ENCODE measurements at regions not wholly inside any gene's neighbourhood (a gene's known extent, or its start where the extent isn't known, plus 50 kb on each side); places are given as distances from the start of the nearest gene placed in this dataset.

DNA sequence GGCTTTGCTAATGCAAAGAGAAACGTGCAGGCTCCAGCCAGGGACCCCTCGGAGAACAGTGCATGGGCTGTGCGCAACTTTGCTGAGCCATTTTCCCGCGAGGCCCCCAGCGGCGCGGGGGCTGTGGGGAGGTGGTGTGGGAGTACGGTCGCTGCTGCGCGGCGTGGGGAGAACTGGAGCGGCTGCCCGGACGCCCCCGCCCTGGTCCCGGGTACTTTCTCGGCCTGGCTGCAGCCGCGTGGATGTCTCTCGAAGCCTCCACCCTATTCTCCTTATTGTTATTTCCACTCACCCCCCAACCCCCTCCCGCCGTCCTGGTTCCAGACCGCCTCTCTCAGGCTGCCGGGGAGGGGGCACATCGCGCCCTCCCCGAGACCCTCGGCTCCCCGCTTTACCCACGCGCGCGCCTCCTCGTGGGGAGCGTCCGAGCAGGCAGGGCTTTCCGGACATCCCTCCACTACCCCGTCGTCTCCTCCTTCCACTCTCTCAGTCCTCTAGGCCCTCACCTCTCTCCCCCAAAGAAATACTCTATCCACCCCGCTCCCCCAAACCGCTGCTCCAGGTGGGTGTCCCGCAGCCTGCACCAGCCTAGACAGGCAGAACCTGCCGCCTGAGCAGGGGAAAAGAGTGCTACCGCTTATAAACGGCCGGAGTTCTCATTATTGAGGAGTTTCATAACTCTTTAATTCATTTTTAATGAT, 68.6 kb upstream of the TBCA start:
- DNase-seq (ENCODE audit: low spot score): peak; percentile 46

GRCh38 chr5:77844373-77844622, 68.2 kb upstream of the TBCA start:
- DNase-seq (ENCODE audit: low spot score): peak; percentile 27

DNA sequence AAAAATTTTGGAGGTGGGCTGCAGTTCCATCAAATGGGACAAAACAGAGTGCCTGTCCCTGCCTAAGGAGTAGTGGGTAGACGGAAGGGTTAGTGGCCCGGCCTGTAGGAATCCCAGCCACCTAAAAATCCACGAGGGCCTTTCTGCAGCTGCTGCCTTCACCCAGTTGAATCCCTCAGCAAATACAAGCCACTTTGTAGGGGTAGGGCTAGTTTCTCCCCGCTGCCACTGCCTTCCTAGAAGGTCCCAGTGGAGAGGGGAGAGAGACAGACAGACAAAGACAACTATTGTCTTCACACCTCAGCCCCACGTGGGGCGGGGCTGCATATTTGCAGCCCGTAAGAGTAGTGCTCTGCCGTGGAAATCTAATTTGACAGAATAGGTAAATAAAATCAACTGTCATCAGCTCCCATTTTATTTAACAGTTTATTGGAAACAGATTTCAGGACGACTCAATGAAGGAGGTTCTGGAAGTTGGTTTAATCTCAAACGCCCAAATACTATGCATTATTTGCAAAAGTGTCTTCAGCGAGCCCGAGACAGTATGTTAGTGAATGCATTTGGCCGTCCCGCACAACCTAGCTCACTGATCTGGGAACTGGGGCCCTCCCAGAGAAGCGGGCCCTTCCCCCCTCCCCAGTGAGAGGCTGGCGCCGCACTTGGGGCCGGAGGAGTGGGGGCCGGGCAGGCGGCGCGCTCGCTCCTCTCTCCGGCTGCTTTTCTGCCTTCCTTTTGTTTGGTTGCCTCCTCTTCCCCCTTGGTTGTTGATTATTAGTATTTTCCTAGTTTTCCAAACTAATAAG, 67.6 kb upstream of the TBCA start:
- DNase-seq (ENCODE audit: low spot score): peak; percentile 57

DNA sequence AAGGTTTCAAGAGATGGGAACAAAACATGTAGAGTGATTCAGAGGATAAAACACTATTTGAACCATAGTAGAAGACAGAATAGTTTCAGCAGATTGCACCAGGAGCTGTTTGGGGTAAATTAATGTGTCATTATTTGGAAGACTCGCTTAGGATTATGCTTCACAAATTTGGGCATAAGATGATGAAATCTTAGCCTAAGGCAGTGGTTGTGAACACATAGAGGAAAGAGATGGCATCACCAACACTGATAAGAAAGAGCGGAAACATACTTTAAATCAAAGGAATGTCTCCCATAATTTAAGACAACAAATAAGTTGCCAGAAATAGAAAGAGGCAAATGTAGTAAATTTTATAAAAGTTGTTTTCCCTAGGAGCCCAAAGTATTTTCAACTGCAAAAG, 66.1 kb upstream of the TBCA start:
- DNase-seq (ENCODE audit: low spot score): no peak

DNA sequence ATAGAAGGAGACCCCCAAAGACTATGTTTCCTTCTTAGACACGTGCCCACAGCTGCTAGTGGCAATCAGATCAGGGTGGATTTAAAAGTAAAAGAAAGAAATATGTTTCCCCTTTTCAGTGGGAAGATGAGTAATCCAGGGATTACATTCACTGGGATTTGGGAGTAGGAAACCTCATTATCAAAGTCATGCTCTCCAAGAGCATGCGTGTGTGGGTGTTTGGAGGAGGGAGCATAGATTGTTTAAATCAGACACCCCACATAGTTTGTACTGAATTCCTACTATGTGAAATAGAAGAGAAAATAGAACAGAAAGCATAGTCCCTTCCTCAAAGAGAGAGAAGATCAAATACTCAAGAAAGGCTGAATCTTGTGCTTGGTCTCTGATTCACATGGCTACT, 65.5 kb upstream of the TBCA start:
- no peak for DNase-seq (ENCODE audit: low spot score)

GRCh38 chr5:77840930-77841329, 64.8 kb upstream of the TBCA start:
- DNase-seq (ENCODE audit: low spot score): no peak

GRCh38 chr5:77839691-77840090, 63.6 kb upstream of the TBCA start:
- DNase-seq (ENCODE audit: low spot score): no peak

DNA sequence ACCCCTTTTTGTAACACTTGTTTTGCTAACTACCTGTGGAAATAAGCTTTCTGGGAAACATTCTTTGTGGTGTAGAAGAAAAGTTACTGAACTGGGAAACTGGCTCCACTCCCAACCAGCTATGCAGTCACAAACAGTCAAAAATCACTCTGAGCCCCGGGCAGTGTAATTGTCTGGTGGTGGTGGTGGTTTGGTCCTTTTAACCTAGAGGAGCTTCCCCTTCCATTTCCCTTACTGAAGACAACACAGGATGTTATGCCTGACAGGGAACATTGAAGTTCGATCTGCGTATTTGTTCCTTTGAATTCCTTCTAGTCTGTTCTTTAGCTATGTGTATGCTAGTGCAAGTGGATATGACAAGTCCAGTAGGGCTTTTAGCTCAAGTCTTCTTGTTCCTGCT, 56.8 kb upstream of the TBCA start:
- DNase-seq (ENCODE audit: low spot score): no peak

GRCh38 chr5:77832166-77832770, 56.1 kb upstream of the TBCA start:
- DNase-seq (ENCODE audit: low spot score): no peak

GRCh38 chr5:77828445-77828844, 52.3 kb upstream of the TBCA start:
- DNase-seq (ENCODE audit: low spot score): no peak
